Thyroid gland (tissue), 4 donors: ENCODE measurements at regions not wholly inside any gene's neighbourhood (a gene's known extent, or its start where the extent isn't known, plus 50 kb on each side); places are given as distances from the start of the nearest gene placed in this dataset.

Experiments
- CTCF ChIP-seq, 6 experiments: fragments of 200-600 bp in 3 of 6; fragments of 450-650 bp in 3 of 6; sonication (generic) in 3 of 6; IDR thresholded peaks; one replicate each; pipeline ENCODE4 v1.5.1; 2016 to 2019; ENCODE audit warnings: antibody characterized with exemption in 6 of 6, mild to moderate bottlenecking in 2 of 6, inconsistent platforms in 1 of 6, moderate library complexity in 1 of 6
- POLR2A ChIP-seq, 2 donors: fragments of 450-650 bp; IDR thresholded peaks; one replicate each; pipeline ENCODE4 v1.6.1; 2017; ENCODE audit warnings: antibody characterized with exemption in 2 of 2, mild to moderate bottlenecking in 2 of 2, moderate library complexity in 1 of 2

DNA sequence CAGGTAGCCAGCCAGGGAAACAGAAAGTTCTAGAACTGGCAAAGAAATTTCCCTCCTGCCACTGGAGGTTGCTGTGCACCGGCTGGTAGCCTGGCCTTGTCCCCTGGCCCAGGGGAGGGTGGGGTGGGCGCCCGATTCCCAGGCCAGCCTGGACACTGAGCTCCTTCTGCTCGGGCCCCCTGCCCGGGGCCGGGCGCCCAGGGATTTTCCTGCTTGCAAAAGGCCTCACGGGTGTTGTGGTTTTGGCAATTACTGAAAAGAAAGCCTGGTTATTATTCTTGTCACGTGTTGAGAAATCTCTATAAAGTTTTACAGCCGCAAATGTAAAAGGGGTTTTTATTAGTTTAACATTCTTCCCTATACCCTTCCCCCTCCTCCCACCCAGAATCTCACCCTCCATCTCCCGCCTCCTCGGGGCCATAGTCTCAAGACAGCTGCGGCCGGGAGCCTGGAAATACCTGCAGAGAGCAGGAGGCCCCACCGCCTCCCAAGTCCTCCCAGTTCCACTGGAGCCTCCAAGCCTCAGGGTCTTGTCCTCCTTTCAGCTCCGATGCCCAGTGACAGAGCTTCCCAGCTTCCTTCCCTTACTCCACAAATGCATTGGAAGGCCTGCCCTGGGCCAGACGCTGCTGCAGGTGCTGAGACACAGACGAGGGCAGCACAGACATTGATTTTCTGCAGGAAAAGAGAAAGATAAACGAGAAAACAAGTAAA is 1515.6 kb downstream of the TBC1D22A start:
- TF ChIP-seq CTCF (IDR thresholded peaks at IDR 0.05), result no peak
- TF ChIP-seq POLR2A (IDR thresholded peaks at IDR 0.05), result no peak
